WTC11 (cell line): ENCODE measurements at regions not wholly inside any gene's neighbourhood (a gene's known extent, or its start where the extent isn't known, plus 50 kb on each side); places are given as distances from the start of the nearest gene placed in this dataset.

Source experiments
- ATAC-seq: fragments of 200-7000 bp; cut with Tn5 transposase; 2 replicates; pipeline ENCODE4 v1.10.0; 2021; ENCODE audit warnings: mild to moderate bottlenecking, moderate library complexity
- CTCF ChIA-PET: fragments of 300-600 bp; sonication (Branson Sonifier 250); formaldehyde crosslinking; loops from one replicate; lab custom pipeline; 2021; ENCODE audit warnings: antibody characterized with exemption; lab: Charles Lee
- POLR2A ChIA-PET: fragments of 350-600 bp; sonication (Branson Sonifier 250); formaldehyde crosslinking; loops from one replicate; lab custom pipeline; 2021; ENCODE audit warnings: antibody characterized with exemption; lab: Charles Lee
- DNase-seq: peaks from one replicate; pipeline ENCODE4 v3.0.0; 2021; ENCODE audit warnings: low spot score
- H3K27ac Mint-ChIP-seq: 2 replicates; pipeline ENCODE4 v1.8.0; 2021; ENCODE audit warnings: mixed read lengths
- H3K27me3 Mint-ChIP-seq: 2 replicates; pipeline ENCODE4 v1.8.0; 2021; ENCODE audit warnings: low read depth, mild to moderate bottlenecking, moderate library complexity, mixed read lengths
- H3K36me3 Mint-ChIP-seq: 2 replicates; pipeline ENCODE4 v1.8.0; 2021; ENCODE audit warnings: mixed read lengths
- H3K4me1 Mint-ChIP-seq: 2 replicates; pipeline ENCODE4 v1.8.0; 2022; ENCODE audit warnings: mixed read lengths
- H3K4me3 Mint-ChIP-seq: 2 replicates; pipeline ENCODE4 v1.8.0; 2021; ENCODE audit warnings: mild to moderate bottlenecking, moderate library complexity, mixed read lengths
- H3K9me3 Mint-ChIP-seq: 2 replicates; pipeline ENCODE4 v1.8.0; 2021; ENCODE audit warnings: mixed read lengths
- ATF1 ChIP-seq: sonication (generic); formaldehyde crosslinking; IDR thresholded peaks from 2 replicates; pipeline ENCODE4 v1.8.1; 2023; ENCODE audit warnings: mild to moderate bottlenecking, moderate library complexity, missing genetic modification reagents
- CBFB ChIP-seq: sonication (generic); formaldehyde crosslinking; IDR thresholded peaks from 2 replicates; pipeline ENCODE4 v1.8.1; 2022; ENCODE audit warnings: mild to moderate bottlenecking, low read depth, missing genetic modification reagents
- EMX1 ChIP-seq: fragments of 250-450 bp; sonication (Bioruptor Pico); IDR thresholded peaks from 2 replicates; pipeline ENCODE4 v1.8.0; 2021; ENCODE audit warnings: mild to moderate bottlenecking
- ESRRA ChIP-seq: sonication (generic); formaldehyde crosslinking; IDR thresholded peaks from 2 replicates; pipeline ENCODE4 v1.8.1; 2022; ENCODE audit warnings: mild to moderate bottlenecking, missing genetic modification reagents, borderline replicate concordance
- FOXP1 ChIP-seq: sonication (generic); formaldehyde crosslinking; IDR thresholded peaks from 2 replicates; pipeline ENCODE4 v1.8.0; 2022; ENCODE audit warnings: missing genetic modification reagents, mild to moderate bottlenecking, moderate library complexity, borderline replicate concordance
- GABPB1 ChIP-seq: sonication (generic); formaldehyde crosslinking; IDR thresholded peaks from 2 replicates; pipeline ENCODE4 v1.8.1; 2023; ENCODE audit warnings: mild to moderate bottlenecking, missing genetic modification reagents
- GRHL2 ChIP-seq: fragments of 250-450 bp; sonication (Bioruptor Pico); IDR thresholded peaks from 2 replicates; pipeline ENCODE4 v1.8.0; 2022; ENCODE audit warnings: mild to moderate bottlenecking, moderate library complexity; ENCODE audit not compliant: insufficient replicate concordance, severe bottlenecking
- GTF2I ChIP-seq: fragments of 250-450 bp; sonication (Bioruptor Pico); conservative IDR thresholded peaks from 2 replicates; pipeline ENCODE4 v1.4.0; 2021; ENCODE audit warnings: mild to moderate bottlenecking
- MXD4 ChIP-seq: fragments of 250-450 bp; sonication (Bioruptor Pico); IDR thresholded peaks from 2 replicates; pipeline ENCODE4 v1.8.0; 2021; ENCODE audit warnings: mild to moderate bottlenecking, moderate library complexity, borderline replicate concordance
- NR1H2 ChIP-seq: sonication (generic); formaldehyde crosslinking; IDR thresholded peaks from 2 replicates; pipeline ENCODE4 v1.9.0; 2021; ENCODE audit warnings: mild to moderate bottlenecking, moderate library complexity, missing genetic modification reagents
- NR2C2 ChIP-seq: sonication (generic); formaldehyde crosslinking; IDR thresholded peaks from 2 replicates; pipeline ENCODE4 v1.8.0; 2022; ENCODE audit warnings: mild to moderate bottlenecking, missing genetic modification reagents
- PRRX2 ChIP-seq: fragments of 250-450 bp; sonication (Bioruptor Pico); IDR thresholded peaks from 2 replicates; pipeline ENCODE4 v1.8.0; 2021; ENCODE audit warnings: mild to moderate bottlenecking
- SMAD3 ChIP-seq: sonication (generic); formaldehyde crosslinking; IDR thresholded peaks from 2 replicates; pipeline ENCODE4 v1.8.0; 2022; ENCODE audit warnings: missing genetic modification reagents, mild to moderate bottlenecking, borderline replicate concordance
- TEAD1 ChIP-seq: sonication (generic); formaldehyde crosslinking; IDR thresholded peaks from 2 replicates; pipeline ENCODE4 v1.8.0; 2022; ENCODE audit warnings: mild to moderate bottlenecking, missing genetic modification reagents
- TP53 ChIP-seq: sonication (generic); formaldehyde crosslinking; IDR thresholded peaks from 2 replicates; pipeline ENCODE4 v1.8.1; 2023; ENCODE audit warnings: mild to moderate bottlenecking, missing genetic modification reagents
- ZNF232 ChIP-seq: sonication (generic); formaldehyde crosslinking; IDR thresholded peaks from 2 replicates; pipeline ENCODE4 v1.8.0; 2022; ENCODE audit warnings: mild to moderate bottlenecking, missing genetic modification reagents
- ZNF671 ChIP-seq: fragments of 250-450 bp; sonication (Bioruptor Pico); IDR thresholded peaks from 2 replicates; pipeline ENCODE4 v1.8.0; 2021; ENCODE audit warnings: mild to moderate bottlenecking
- TF ChIP-seq, protein P1 (sequence below): sonication (generic); formaldehyde crosslinking; IDR thresholded peaks from 2 replicates; pipeline ENCODE4 v1.8.1; 2023; ENCODE audit warnings: mild to moderate bottlenecking, moderate library complexity, missing genetic modification reagents
- TF ChIP-seq, protein P2 (sequence below): sonication (generic); formaldehyde crosslinking; conservative IDR thresholded peaks from 2 replicates; pipeline ENCODE4 v1.8.1; 2022; ENCODE audit warnings: mild to moderate bottlenecking, missing genetic modification reagents
- TF ChIP-seq, protein P3 (sequence below): fragments of 250-450 bp; sonication (Bioruptor Pico); conservative IDR thresholded peaks from 2 replicates; pipeline ENCODE4 v1.9.0; 2021; ENCODE audit warnings: mild to moderate bottlenecking
- TF ChIP-seq, protein P4 (sequence below): fragments of 250-450 bp; sonication (Bioruptor Pico); IDR thresholded peaks from 2 replicates; pipeline ENCODE4 v1.9.0; 2021; ENCODE audit warnings: mild to moderate bottlenecking
- TF ChIP-seq, protein P5 (sequence below): sonication (generic); formaldehyde crosslinking; IDR thresholded peaks from 2 replicates; pipeline ENCODE4 v1.8.1; 2022; ENCODE audit warnings: low read depth, mild to moderate bottlenecking, moderate library complexity, missing genetic modification reagents, borderline replicate concordance
- TF ChIP-seq, protein P6 (sequence below): sonication (generic); formaldehyde crosslinking; IDR thresholded peaks from 2 replicates; pipeline ENCODE4 v1.8.0; 2022; ENCODE audit warnings: mild to moderate bottlenecking, missing genetic modification reagents
- TF ChIP-seq, protein P7 (sequence below): fragments of 250-450 bp; sonication (Bioruptor Pico); IDR thresholded peaks from 2 replicates; pipeline ENCODE4 v1.9.0; 2021; ENCODE audit warnings: mild to moderate bottlenecking
- TF ChIP-seq, protein P8 (sequence below): sonication (generic); formaldehyde crosslinking; IDR thresholded peaks from 2 replicates; pipeline ENCODE4 v1.8.0; 2022; ENCODE audit warnings: mild to moderate bottlenecking, missing genetic modification reagents

DNA sequence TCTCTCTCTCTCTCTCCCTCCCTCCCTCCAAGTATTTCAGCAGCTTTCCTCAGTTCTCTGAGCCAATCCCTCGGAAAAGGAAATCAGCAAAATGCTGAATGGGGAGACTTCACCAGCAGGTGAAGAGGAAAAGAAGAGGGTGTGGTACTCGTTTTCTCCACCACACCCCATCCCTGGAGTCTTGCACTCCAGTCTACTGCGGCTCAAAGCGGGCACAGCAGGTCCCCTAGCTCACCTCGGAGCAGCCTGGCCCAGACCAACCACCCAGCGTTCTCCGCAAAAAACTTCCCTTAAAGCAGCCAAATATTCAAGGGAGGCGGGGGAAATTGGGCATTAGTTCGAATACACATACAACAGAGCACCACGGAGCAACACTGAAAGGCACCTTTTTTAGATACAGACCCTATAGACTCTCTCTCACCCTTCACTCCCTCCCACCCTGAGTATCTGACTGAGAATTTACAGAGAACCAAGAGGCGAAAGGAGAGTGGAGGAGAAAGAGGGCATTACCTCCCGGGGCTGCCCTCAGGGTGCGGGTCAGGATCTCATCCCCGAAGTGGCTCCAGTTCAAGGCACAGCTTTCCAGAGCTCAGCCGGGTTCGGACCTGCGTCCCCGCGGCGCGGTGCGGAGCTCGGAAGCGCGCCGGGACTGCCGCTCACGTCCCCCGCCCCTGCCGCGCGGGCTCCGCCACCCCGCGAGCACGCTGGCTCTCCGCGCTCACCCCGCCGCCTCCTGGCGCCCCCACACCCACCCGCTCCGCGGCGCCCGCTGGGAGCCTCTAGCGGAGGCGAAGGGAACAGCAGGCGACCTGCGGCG, 1638.5 kb upstream of the C9orf72 start:
- ATAC-seq (peak; percentile 25), DNase-seq (peak; percentile 72)
- H3K27ac Mint-ChIP-seq, result no peak overlapping the region
- peaks cover 39% of the 10 kb centered on the region for H3K27me3 Mint-ChIP-seq
- no peaks in the 10 kb centered on the region for H3K9me3 Mint-ChIP-seq
- CTCF ChIA-PET, result interaction anchor here (1.0 to 4.1 kb wide), 6 partner anchors 15 to 486 kb away, joined by 3 to 29 read pairs (median 5); no protein-coding TSS in a partner anchor
- POLR2A ChIA-PET, result no interaction called here
- peak overlapping the region; percentile 89 for H3K4me3 Mint-ChIP-seq
- H3K36me3 Mint-ChIP-seq, result no peaks in the 10 kb centered on the region
- H3K4me1 Mint-ChIP-seq, result peaks cover 42% of the 10 kb centered on the region
- TF ChIP-seq GRHL2 (CRISPR knock-in tag) (no peak), TP53 (CRISPR knock-in tag) (no peak), NR1H2 (CRISPR knock-in tag) (no peak), ATF1 (0 out of 2 replicates have a peak, but pooled peaks have one; percentile 64), NR2C2 (CRISPR knock-in tag) (no peak), ZNF671 (CRISPR knock-in tag) (no peak), CBFB (CRISPR knock-in tag) (no peak), GABPB1 (CRISPR knock-in tag) (no peak), ZNF232 (CRISPR knock-in tag) (no peak), GTF2I (CRISPR knock-in tag) (no peak), ESRRA (0 out of 2 replicates have a peak, but pooled peaks have one; percentile 30), EMX1 (CRISPR knock-in tag) (no peak), PRRX2 (CRISPR knock-in tag) (no peak), SMAD3 (CRISPR knock-in tag) (no peak), FOXP1 (no peak), MXD4 (CRISPR knock-in tag) (no peak), TEAD1 (no peak)
- TF ChIP-seq, protein P1, sequence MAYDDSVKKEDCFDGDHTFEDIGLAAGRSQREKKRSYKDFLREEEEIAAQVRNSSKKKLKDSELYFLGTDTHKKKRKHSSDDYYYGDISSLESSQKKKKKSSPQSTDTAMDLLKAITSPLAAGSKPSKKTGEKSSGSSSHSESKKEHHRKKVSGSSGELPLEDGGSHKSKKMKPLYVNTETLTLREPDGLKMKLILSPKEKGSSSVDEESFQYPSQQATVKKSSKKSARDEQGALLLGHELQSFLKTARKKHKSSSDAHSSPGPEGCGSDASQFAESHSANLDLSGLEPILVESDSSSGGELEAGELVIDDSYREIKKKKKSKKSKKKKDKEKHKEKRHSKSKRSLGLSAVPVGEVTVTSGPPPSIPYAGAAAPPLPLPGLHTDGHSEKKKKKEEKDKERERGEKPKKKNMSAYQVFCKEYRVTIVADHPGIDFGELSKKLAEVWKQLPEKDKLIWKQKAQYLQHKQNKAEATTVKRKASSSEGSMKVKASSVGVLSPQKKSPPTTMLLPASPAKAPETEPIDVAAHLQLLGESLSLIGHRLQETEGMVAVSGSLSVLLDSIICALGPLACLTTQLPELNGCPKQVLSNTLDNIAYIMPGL, result peak; percentile 89
- TF ChIP-seq, protein P2, sequence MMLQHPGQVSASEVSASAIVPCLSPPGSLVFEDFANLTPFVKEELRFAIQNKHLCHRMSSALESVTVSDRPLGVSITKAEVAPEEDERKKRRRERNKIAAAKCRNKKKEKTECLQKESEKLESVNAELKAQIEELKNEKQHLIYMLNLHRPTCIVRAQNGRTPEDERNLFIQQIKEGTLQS (CRISPR knock-in tag), result no peak
- TF ChIP-seq, protein P3, sequence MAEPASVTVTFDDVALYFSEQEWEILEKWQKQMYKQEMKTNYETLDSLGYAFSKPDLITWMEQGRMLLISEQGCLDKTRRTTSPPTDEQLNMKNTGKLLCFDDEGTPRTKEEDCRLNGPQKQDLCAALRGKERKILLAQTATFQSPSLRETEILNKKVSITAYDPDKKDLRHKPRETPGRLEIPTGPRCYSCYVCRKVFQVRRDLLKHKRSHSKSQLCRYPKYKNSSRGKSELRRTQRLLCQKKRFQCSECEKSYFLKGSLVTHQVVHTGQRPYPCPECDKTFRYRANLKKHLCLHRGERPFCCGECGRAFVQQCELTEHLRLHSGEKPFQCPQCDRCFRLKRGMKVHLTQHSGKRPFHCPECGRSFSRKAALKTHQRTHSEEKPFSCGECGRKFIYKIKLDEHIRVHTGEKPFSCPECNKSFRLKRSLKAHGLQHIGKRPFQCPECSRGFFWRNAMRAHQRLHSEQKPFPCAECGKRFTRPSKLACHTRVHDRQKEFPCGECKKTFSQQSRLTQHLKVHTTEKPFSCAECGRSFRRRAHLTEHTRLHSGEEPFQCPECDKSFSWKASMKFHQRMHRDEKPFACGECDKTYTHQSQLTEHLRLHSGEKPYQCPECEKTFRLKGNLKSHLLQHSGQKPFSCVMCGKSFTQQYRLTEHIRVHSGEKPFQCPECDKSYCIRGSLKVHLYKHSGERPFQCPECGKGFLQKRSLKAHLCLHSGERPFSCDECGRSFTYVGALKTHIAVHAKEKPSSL (CRISPR knock-in tag), result no peak
- TF ChIP-seq, protein P4, sequence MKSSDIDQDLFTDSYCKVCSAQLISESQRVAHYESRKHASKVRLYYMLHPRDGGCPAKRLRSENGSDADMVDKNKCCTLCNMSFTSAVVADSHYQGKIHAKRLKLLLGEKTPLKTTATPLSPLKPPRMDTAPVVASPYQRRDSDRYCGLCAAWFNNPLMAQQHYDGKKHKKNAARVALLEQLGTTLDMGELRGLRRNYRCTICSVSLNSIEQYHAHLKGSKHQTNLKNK, result no peak
- TF ChIP-seq, protein P5, sequence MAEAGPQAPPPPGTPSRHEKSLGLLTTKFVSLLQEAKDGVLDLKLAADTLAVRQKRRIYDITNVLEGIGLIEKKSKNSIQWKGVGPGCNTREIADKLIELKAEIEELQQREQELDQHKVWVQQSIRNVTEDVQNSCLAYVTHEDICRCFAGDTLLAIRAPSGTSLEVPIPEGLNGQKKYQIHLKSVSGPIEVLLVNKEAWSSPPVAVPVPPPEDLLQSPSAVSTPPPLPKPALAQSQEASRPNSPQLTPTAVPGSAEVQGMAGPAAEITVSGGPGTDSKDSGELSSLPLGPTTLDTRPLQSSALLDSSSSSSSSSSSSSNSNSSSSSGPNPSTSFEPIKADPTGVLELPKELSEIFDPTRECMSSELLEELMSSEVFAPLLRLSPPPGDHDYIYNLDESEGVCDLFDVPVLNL (CRISPR knock-in tag), result peak; percentile 38; the same call in 1 of the 2 replicates
- TF ChIP-seq, protein P6, sequence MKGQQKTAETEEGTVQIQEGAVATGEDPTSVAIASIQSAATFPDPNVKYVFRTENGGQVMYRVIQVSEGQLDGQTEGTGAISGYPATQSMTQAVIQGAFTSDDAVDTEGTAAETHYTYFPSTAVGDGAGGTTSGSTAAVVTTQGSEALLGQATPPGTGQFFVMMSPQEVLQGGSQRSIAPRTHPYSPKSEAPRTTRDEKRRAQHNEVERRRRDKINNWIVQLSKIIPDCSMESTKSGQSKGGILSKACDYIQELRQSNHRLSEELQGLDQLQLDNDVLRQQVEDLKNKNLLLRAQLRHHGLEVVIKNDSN, result no peak
- TF ChIP-seq, protein P7, sequence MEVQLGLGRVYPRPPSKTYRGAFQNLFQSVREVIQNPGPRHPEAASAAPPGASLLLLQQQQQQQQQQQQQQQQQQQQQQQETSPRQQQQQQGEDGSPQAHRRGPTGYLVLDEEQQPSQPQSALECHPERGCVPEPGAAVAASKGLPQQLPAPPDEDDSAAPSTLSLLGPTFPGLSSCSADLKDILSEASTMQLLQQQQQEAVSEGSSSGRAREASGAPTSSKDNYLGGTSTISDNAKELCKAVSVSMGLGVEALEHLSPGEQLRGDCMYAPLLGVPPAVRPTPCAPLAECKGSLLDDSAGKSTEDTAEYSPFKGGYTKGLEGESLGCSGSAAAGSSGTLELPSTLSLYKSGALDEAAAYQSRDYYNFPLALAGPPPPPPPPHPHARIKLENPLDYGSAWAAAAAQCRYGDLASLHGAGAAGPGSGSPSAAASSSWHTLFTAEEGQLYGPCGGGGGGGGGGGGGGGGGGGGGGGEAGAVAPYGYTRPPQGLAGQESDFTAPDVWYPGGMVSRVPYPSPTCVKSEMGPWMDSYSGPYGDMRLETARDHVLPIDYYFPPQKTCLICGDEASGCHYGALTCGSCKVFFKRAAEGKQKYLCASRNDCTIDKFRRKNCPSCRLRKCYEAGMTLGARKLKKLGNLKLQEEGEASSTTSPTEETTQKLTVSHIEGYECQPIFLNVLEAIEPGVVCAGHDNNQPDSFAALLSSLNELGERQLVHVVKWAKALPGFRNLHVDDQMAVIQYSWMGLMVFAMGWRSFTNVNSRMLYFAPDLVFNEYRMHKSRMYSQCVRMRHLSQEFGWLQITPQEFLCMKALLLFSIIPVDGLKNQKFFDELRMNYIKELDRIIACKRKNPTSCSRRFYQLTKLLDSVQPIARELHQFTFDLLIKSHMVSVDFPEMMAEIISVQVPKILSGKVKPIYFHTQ (CRISPR knock-in tag), result no peak
- TF ChIP-seq, protein P8, sequence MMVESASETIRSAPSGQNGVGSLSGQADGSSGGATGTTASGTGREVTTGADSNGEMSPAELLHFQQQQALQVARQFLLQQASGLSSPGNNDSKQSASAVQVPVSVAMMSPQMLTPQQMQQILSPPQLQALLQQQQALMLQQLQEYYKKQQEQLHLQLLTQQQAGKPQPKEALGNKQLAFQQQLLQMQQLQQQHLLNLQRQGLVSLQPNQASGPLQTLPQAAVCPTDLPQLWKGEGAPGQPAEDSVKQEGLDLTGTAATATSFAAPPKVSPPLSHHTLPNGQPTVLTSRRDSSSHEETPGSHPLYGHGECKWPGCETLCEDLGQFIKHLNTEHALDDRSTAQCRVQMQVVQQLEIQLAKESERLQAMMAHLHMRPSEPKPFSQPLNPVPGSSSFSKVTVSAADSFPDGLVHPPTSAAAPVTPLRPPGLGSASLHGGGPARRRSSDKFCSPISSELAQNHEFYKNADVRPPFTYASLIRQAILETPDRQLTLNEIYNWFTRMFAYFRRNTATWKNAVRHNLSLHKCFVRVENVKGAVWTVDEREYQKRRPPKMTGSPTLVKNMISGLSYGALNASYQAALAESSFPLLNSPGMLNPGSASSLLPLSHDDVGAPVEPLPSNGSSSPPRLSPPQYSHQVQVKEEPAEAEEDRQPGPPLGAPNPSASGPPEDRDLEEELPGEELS (CRISPR knock-in tag), result no peak; the same call in 1 of the 2 replicates
